Activated naive CD8-positive, alpha-beta T cell treated with anti-CD3 and anti-CD28 coated beads, Interleukin-2, amount 50 U/mL, for 16 hours (primary cell): ENCODE measurements at regions not wholly inside any gene's neighbourhood (a gene's known extent, or its start where the extent isn't known, plus 50 kb on each side); places are given as distances from the start of the nearest gene placed in this dataset.
"Not testable (repeated sequence)": the region's sequence is repeated elsewhere in the genome, so short reads cannot be mapped to it uniquely, and the experiment has no call there.

Source experiments
- DNase-seq: peaks from one replicate; pipeline ENCODE4 v3.0.0-alpha.2; 2020; ENCODE audit warnings: low read depth, low spot score

DNA sequence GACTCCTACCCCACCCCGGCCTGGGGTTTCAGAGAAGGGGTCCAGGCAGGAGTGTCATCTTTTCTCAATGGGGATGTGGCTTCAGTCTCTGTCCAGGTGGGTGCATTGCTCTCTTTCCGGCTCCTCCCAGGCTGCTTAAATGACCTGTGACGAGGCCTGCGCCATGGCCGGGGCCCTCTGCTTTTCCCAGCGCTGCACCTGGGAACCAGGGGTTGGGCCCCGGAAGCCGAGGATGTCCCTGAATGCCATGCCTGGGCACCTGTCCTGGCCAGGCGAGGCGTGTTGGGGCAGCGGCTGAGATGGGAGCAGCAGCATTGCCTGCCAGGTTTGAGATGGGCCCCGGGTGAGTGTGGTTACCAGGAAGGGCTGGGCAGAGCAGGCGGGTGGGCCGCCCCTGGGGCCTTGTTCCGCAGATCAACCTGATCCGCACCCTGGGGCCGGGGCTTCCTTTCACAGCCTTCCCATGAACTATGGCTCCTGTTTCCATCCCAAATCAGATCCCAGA, 147.4 kb downstream of the SEC14L1 start:
- no peak for DNase-seq

DNA sequence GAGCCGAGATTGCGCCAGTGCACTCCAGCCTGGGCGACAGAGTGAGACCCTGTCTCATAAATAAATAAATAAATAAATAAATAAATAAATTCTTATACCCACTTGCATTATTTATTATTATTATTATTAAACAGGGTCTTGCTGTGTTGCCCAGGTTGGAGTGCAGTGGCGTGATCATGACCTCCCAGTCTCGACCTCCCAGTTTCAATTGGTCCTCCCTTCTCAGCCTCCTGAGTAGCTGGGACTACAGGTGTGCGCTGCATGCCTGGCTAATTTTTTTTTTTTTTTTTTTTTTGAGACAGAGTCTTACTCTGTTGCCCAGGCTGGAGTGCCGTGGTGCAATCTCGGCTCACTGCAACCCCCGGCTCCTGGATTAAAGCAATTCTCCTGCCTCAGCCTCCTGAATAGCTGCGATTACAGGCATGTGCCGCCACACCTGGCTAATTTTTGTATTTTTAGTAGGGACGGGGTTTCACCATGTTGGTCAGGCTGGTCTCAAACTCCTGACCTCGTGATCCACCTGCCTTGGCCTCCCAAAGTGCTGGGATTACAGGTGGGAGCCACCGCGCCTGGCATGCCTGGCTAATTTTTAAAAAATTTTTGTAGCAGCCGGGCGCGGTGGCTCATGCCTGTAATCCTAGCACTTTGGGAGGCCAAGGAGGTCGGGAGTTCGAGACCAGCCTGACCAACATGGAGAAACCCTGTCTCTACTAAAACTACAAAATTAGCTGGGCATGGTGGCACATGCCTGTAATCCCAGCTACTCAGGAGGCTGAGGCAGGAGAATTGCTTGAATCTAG, 150.2 kb downstream of the SEC14L1 start:
- not testable (repeated sequence) for DNase-seq

DNA sequence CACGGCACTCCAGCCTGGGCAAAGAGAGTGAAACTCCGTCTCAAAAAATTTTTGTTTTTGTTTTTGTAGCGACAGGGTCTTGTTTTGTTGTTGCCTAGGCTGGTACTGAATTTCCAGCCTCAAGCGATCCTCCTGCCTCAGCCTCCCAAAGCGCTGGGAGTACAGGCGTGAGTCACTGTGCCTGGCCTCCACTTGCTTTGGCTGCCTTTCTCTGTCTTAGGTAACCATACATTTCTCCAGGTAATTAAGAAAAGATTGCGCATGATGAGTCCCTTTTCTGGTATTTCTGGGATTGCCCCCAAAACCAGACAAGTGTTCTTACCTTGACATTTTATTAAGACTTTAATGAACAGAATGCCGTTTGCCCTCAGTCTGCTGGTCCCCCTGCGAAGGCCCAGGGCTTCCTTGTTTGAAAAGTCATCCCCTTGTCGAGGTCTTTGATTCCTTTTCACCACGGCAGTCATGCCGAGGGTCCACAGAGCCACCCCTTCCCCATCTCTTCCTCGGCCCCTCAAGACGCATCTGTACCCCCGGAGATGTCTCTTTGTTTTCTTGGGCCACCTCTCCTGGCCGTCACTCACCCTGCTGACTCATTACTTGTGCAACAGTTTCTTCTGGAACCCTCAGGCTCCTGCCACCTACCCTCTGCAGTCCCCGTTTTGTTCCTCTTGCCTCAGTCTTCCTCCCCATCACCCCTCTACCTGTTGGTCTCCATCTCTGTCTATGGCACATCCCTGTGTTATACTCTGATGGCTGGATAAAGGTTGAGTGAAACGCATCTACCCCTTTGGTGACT, 151.0 kb downstream of the SEC14L1 start:
- no peak for DNase-seq

DNA sequence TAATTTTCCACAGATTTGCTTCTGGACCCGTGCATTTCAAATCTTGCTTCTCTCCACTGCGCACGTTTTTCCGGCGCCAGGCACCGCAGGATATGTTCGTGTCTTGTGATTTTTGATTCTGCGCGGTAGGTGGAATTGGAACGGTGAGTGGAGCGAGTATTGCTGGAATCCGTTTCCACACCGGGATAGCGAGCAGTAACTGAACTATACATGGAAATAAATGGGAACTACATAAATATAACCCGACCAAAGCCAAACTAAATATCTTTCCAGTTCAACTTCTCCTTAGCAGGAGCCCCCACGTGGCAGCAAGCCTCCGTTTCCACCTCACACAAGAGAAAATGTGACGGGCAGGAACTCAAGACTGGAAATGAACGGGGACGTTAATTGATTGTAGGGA, 154.0 kb downstream of the SEC14L1 start:
- no peak for DNase-seq

DNA sequence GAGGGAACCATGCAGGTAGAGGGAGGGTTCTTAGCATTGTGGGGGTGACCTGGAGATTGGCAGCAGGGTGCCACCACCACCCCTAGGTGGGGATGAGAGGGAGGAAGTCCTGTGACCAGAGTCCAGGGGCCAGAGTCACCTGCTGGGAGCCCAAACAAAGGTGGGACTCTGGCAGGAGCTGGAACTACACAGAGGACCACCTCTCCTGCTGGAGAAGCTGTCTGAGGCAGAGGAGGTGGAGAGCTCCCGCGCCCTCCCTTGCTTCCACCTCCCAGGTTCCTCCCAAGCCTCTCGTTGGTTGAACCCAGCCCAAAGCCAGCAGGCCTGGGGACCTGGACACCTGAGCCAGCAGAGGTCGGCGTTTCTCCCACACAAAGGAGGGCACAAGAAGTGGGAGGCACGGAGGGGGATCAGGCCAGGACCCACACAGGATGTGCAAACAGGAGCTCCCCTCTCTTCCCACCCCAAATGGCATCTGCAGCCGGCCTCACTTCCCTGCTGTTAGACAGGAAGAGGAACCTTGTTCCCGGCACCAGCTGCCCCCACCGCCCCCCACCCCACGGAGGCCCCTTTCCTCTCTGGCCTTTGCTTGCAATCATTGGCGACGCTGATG, 154.6 kb downstream of the SEC14L1 start:
- DNase-seq, result no peak

DNA sequence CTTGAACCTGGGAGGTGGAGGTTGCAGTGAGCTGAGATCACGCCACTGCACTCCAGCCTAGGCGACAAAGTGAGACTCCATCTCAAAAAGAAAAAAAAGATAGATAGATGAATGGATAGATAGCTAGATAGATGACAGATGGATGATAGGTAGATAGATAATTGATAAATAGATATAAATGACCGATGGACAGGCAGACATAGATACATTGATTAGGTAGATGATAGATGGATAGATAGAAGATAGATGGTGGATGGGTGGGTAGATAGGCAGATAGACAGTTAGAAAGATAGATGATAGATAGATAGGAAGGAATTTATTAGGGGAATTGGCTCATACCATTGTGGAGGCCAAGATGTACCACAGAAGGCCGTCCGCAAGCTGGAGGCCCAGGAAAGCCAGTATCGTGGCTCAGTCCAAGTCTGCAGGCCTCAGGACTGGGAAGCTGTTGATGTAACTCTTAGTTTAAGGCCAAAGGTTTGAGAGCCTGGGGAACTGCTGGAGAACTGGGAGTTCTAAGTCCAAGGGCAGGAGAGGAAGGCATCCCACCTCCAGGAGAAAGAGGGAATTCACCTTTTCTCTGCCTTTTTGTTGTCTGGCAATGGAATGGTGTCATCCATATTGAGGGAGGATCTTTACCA, 156.1 kb downstream of the SEC14L1 start:
- no peak for DNase-seq

DNA sequence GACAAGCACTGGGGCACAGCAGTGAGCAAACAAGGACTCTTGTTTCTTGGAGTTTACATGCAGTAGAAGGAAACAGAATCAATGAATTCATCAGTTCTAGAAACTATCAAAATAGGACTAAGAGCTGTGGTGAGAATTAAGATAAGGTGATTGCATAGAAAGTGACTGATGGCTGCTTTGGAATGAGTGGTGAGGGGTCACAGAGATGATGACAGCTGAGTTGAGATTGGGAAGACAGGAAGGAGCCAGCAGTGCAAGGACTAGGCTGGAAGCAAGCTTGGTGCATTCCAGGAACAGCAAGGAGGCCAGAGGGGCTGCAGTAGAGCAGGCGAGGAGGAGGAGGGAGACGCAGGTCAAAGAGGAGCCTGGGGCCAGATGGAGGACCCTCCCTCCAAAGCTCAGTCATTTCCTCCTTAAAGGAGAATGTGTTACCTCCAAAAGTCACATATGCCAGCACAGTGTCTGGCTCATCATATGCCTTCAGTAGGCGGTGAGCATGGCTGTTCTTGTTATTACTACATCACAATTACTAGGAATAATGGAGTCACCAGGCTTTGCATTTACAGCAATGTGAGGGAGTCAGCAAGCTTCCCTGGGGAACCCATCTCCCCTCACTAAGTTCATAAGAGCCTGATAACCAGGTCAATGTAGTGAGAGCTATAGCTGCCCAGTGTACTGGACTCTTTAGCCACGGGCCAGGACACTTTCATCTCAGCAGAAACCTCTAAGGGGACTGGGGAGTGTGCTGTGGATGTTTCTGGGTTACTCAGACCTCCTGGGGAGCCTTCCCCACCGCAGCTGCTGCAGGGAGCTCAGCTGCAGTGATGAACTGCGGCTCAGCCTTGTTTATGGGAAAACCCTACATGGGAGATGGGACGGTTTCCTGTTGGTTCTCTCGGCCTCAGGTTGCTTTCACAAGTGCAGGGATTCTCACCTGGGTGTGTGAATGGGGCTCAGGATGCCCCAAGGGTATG, 157.2 kb downstream of the SEC14L1 start:
- DNase-seq, result no peak

DNA sequence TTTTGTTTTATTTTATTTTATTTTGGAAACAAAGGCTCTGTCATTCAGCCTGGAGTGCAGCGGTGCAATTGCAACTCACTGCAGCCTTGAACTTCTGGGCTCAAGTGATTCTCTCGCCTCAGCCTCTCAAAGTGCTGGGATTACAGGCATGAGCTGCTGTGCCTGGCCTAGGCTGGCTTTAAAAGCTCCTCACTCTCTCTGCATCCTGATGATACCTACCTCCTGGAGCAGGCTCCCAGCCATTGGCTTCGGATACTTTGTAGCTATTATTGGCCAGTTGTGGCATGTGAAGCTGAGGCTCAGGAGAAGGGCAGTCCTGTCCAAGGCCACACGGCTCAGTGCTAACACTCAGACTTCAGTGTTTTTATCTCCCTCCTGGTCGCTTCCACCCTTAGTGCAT, 158.0 kb downstream of the SEC14L1 start:
- no peak for DNase-seq

DNA sequence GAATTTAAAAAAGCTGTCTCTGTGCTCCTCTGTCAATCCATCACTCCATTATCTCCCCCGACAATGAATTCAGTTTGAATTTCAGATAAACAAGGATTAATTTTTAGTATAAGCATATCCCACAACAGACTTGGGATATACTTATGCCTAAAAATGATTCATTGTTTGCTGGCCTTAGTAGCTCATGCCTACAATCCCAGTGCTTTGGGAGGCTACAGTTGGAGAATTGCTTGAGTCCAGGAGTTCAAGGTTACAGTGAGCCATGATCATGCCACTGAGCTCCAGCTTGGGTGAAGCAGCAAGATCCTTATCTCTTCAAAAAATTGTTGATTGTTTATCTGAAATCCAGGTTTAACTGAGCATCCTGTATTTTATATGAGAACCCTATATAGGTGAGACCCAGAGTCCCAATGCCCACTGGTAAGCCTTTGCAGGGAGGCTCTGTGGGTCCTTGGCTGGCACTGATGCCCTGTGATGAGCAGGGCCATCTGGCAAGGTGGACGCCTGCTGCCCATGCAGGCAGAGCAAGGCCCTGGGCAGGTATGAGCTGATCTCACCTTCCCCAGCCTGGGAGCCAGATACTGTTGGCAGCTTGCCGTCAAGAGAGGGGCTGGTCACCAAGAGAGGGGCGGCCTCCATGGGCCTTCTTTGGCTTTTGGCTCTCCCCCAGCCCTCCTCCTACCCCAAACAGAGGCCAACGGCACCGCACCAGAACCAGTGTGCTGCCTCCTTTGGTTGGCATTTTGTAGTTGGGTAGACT, 158.7 kb downstream of the SEC14L1 start:
- DNase-seq, result no peak

DNA sequence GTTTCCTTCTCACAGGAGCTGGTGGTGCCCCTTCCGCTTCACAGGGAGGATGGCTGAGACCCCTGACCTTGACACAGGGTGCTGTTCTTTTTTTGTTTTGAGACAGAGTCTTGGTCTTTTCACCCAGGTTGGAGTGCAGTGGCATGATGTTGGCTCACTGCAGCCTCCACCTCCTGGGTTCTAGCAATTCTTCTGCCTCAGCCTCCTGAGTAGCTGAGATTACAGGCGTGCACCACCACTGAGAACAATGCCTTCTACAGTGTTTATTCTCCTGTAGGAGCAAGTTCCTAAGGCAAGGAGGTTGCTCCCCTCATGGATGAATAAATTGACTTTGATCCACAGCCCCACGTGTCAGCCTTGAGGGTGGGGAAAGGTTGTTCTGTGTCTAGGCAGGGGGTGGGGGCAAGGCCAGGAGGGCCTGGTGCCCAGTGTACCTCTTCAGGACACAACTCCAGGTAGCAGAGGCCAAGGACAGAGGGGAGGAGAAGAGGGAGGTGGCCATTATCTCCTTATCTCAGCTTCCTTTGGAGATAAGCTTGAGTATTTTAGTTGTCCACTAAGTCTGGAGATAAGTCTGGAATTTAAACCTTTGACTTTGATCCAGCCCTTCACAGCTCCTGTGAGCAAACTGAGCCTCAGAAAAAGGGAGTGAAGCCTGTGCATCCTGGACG, 159.4 kb downstream of the SEC14L1 start:
- DNase-seq, result no peak

DNA sequence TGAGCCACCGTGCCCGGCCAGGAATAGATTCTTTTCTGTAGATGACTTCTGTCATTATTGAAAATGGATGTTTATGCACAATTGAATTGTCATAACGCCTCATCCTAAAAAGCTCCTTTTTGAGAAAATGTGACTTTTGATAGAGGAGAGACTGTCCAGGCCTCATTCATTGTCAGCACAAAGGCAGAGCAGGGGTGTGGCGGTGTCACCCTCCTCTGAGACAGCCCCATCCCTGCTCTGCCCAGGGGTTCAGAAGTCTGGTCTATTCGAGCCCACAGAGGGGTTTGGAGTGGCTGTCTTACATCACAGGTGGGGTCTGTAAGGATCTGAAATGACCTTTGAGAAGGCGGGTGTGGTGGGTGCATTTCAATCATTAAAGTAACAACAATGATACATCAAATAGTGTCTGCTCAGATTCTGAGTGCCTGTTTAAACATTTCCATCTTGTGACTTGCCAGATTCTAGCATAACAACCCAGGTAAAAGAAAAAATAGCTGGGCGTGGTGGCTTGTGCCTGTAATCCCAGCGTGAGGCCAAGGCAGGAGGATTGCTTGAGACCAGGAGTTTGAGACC, 161.0 kb downstream of the SEC14L1 start:
- no peak for DNase-seq

DNA sequence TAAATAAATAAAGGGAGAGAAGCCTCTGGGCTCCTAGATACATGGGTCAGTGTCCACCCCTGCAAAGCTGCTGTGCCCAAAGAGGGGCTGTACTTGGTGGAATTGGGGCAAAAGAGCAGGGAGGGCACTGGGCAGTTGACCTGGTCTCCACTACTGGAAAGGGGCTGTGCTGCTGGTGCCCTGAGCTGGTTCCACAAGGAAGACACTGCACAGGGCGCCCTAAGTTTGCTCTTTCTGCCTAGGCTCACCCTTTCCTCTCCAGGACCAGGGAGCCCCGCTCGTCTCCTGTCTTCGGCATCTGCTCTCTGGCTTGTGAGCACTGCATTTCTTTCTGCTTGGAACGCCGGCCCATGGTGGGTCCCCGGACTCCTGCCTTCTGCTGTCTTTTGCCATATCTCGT, 161.9 kb downstream of the SEC14L1 start:
- DNase-seq, result no peak

DNA sequence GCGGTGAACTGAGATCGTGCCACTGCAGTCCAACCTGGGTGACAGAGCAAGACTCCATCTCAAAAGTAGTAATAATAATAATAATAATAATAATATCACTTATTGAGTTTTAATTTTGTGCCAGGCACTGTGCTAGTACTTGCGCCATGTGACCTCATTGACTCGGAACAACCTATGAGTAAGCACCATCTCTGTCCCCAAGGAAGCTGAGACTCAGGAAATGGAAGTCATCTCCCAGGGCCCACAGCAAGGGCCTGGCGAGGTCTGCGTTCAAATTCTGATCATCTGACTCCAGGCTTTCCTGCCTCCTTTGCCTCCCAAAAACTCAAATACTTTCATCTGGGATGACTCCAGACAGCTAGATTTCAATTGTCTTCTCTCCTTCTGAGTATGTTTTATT, 162.9 kb downstream of the SEC14L1 start:
- DNase-seq, result no peak

DNA sequence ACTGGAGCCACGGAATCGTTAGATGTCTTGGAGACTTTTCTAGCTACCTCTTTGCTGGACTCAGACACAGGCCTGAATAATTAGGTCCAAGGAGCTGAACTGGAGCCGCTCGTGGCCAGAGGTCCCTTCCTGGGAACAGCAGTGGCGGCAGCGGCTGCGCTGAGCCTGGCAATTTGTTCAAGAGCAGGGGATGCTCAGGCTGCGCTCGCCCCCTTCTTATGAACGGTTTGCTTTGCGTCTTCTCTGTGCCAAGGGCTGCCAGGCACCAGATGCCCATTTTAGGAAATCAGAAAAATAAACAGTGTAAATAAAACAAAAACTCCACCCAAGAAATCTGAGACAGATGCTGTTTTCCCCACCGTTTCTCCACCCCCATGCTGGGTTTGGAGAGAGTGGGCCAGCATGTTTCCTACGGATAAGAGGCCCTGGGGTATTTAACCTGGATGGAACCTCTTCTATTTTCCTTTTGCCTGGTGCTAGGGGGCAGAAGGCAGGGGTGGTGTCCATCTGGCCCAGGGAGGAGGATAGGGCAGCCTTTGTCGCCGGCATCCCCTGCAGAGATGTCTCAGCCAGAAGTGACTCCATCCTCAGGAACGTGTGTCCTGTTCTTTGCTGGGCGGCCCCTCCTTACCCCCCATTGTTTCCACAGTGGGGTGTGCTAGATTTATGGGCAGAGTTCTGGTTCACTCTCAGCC, 163.4 kb downstream of the SEC14L1 start:
- DNase-seq, result no peak

DNA sequence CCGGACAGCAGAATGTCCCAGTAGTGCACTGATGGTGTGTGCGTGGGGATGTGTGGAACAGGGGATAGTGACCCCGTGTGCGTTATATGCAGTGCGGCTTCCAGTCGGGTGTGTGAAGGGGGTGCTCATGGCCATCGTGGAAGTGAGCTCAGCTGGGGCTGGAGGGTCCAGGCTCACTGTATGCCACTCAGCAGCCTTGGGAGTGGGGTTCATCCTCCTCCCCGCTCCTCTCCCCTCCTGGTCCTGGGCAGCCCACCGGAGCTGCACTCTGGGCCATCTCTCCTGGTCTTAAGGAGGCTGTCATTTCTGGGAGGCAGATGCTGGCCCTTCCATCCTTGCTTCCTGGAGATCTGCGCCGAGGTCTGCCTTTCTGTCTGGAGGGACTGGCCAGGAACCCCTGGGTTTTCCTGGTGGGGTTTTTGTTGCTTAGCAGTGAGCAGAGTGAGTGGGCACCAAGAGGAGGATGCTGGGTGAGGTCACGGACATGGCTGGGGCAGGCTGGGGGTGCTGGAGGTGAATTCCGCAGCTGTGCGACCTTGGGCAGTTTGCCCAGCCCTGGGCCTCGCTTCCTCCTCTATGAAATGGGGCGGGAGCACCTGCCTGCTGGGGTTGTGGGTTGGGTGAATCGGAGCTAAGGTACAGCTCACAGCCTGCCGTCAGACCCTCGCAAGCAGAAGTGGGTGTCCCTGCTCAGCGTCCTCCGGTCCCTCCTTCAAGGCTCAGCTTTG, 164.1 kb downstream of the SEC14L1 start:
- DNase-seq, result no peak

DNA sequence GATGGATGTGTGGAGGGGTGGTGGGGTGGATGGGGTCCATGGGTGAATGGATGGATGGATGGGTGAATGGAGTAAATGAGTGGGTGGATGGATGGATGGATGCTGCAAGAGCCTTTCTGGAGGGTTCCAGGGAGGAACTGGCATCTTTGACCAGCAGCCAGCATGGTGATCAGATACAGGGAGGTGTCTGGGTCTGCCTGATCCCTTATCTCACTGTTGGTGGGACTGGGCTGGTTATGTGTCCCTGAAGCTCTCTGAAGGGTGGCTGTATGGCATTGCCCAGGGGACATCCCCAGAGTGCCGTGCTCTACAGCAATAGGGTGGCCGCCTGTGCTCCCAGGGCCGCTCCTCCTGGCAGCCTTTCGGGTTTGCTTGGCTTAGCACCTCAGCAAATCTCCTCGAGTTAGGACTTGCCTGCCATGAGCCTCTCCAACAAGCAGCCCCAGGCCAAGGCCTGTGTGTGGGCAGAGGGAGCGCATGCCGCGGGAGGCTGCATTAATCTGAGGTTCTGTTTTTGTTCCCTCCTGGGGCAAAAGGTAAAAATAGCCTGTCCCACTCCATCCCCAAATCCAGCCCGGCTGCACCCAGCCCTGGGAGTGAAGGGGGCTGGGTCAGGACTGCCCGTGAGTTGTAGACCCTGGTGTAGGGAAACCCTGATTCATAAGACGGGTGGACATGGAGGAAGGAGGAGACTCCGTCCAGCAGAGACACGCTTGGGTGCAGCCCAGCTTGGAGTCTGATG, 165.4 kb downstream of the SEC14L1 start:
- no peak for DNase-seq
